GM19023 (cell line): ENCODE measurements at regions not wholly inside any gene's neighbourhood (a gene's known extent, or its start where the extent isn't known, plus 50 kb on each side); places are given as distances from the start of the nearest gene placed in this dataset.

Experiments
- ATAC-seq: cut with Tn5 transposase; IDR thresholded peaks from one replicate; pipeline ENCODE4 v1.9.1; 2021; ENCODE audit warnings: mild to moderate bottlenecking, moderate library complexity; ENCODE audit not compliant: unreplicated experiment

DNA sequence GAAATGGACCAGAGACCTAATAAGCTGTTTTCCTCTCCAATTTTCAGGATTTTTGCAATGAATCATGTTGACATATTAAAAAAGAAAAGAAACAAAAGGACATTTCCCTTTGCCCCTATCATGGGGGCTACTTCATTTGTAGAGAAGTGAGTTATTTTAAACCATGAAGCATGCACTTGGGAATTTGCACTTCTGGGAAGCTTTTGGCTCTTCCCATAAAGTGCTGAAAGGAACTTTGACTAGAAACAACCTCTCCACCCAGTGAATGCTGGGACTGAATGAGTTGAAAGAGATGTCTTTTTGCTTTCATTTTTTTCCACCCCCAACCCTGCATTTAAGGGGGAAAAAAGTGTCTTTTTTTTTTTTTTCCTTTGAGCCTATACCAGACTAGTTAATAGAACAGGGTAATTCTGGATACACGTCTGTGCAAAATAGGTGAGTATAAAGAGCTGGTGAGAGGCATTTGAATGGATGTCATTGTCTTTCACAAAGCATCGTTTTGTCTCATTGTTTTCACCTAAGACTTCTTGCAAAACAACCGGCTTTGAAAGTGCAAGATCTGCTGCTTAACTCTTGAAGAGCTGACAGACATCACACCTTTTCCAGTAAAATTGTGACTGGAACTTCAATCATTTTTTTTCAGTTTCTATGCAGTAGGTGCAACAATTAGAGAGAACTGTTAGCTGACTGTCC lies 138.7 kb upstream of the BACH2 start:
- ATAC-seq: no peak

DNA sequence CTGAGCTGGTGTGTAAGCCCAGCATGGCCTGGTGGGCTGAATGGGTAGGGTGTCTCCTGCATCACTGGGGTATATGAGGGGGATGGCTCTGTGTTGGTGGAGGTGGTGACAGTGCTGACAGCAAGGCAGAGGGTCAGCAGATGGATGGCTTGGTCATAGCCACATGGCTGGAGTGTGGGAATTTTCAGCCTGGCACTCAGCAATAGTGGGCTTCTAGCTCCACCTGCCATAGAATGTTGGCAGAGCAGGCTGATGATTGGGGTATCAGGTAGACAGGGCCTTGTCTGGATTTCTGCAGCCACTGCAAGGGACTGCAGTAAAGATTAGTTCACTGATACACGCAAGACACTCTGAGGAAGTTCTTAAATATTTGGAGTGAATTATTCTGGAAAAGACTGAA lies 137.5 kb upstream of the BACH2 start:
- ATAC-seq: no peak

DNA sequence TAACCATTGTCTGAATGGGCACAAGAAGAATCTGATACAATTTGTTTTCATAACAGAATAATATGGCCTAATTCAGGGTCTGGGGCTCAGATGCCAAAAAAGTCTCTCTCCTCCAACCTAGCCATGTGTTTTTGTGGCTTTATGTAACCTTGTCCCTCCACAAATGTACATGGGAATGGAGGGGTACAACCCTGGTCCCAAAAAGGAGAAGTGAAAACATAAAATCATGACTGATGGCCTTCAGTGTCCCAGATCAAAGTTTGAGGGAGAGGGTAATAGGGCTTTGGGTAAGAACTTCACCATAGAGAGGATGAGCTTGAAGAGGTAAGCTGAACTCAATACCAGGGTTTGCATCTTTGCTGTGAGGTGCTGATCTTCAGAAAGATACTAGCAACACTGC lies 136.3 kb upstream of the BACH2 start:
- no peak for ATAC-seq

DNA sequence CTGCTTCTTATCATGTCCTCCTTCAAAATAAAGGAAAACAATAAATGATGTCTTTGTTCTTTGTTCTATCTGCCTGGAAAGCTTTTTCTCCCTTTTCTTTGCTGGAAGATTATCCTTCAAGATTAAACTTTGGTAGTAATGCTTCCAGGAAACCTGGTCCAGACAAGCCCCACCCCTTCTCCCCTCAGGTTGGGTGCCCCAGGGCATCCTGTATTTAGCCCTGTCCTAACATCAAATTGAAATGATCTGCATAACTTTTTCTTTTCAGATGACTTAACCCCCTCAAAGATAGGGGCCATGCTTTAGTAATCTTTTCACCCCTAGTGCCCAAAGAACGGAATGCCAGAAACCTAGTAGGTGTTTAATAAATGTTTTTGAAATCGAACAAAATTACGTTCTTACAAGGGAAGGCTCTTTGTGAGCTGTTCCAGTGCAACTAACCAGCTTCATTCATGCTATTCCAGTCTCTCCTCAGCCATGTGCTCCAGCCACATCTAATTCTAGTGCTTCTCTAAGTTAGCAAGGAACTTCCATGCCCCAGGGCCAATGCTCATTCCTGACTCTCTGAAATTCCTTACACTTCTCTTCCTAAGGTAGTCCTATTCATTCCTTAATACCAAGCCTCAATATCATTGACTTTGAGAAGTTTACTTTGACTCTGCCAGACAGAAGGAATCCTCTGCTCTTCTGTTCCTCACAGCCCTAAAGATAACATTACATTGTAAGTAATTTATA lies 135.6 kb upstream of the BACH2 start:
- ATAC-seq: no peak

DNA sequence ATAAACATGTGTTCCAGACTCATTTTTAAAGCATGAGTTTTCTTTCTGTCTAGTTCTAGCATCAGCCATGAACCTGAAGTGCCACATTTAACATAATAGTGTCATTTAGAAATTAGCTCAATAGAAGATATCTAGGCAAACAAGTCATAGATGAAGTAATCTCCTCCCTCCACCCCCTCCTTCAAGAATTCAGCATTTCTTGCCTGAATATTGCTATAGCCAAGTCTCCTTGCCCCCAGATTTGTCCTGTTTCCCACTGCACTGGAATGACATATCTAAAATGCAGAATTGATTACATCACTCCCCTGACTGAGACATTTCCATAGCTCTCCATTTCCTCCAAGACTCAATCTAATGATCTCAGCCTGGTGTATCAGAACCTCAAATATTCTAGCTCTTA lies 134.9 kb upstream of the BACH2 start:
- ATAC-seq: no peak

DNA sequence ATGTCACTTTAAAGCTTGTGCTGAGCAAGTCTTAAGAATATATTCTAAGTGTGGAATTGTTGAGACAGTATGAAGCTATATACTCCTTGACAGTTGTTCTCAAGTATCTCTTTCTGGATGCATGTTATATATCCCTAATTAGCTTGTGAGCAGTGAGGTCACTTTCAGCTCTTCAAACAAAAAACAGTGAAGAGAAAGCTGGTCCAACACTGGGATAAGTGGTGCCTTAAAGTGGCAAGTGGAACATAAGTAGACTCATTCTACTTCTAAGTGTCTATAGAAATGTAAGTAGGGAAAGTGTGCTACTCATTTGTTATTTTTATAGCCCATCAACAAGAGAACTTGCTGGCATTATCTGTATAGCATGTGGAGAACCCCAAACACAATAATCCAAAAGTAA lies 133.1 kb upstream of the BACH2 start:
- ATAC-seq: no peak

DNA sequence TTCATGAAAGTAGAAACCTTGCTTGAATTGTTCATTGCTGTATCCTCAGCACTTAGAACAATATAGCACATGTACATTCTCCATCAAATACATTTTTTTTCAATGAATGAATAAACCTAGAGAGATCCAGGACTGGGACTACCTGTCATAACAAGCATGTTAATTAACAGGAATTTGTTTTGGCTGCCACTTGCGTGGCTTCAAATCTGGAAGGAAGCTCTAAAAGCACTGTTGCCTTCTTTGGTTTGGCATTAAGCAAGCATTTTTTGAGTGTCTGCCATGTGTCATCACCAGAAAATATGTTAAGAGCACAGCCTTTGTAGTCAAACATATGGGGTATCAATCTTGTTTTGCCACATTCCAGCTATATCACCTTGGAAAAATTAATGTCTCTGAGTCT lies 131.9 kb upstream of the BACH2 start:
- ATAC-seq: no peak

DNA sequence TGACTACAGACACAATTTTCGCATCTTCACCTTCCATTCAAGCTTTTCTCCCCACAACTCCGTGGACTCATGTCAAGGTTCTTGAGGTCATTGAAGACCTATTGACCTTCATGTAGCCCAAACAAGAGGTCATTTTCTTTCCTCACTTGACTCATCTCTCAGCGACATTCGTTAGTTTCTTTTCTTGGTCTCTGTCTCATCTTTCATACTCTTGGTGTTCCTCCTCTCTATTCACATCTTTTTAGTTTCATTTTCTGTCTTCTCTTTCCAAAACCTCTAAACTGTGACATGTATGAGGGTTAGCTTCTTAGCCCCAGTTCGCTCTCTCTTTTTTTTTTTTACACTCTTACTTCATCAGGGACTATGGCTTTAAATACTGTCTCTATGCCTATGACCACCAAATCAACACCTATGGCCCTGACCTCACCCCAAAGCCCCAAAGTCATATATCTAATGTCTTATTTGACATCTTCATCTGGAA lies 128.6 kb upstream of the BACH2 start:
- ATAC-seq: peak; percentile 94

DNA sequence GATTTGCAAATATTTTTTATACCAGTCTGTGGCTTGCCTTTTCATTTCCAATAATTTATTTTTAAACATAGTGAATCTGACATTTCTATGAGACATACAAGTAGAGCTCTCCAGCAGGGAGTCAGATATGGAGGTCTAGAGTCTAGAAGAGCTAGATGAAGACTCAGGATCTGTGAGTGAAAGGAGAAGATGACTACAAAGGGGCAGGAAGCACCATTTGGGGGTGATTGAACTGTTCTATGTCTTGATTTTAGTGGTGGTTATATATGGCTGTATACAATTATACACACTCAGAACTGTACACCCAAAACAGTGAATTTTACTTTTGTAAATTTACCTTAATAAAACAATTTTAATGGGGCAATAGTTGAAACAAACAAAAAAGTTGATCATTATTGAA lies 127.9 kb upstream of the BACH2 start:
- no peak for ATAC-seq

DNA sequence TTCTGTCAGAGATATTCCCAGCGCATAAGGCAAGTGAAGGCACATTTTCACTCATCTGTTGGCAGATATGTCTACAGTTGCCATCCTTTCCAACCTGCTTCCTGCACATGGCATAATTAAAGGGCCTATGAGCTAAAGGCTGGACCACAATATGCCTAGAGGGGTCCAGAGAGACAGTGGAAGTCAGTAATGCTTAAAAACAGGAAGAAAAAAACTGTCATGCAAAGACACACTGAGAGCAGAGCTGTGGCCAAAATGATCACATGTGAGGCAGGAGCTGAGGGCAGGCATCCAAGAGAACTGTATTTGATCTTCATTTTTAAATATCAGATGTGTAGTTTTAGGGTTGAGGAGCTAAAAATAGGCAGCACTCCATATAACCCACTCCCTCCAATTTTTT lies 125.0 kb upstream of the BACH2 start:
- ATAC-seq: no peak

DNA sequence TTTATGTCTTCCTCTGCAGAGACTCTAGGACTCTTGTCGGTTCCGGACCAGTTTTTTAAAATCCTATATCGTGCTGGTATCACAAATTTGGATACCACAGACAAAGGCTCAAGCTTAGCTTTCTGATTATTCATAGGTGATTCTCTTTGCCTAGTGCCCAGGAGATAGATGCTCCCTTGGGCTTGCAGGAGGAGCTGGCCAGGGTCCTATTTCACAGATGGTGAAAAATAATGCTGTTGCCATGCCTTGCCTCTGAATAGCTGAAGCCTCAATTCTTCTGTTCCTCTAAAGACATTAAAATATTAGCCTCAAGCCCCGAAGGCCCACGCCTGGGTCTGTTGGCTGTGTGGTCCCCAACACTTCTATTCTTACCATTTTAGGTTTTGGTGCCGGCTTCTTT lies 123.9 kb upstream of the BACH2 start:
- ATAC-seq: no peak

DNA sequence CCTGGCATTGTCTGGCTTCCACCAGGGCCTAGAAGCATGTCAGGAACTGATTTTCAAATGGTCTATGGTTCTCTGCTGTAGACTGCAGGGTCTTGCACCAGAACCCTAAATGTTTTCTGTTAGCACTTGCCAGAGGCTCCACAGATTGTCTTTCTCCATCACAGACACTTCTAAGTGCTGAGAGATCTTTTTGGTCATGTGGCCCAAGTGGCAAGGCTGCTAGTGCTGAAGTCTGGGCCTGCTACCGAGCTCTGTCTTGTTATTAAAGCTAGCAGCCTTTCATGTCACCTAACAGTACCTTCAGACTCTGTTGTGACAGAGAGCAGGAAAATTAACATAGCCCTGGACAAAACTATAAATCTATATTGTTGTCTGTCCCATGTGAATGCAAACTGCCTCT lies 120.7 kb upstream of the BACH2 start:
- ATAC-seq: no peak

DNA sequence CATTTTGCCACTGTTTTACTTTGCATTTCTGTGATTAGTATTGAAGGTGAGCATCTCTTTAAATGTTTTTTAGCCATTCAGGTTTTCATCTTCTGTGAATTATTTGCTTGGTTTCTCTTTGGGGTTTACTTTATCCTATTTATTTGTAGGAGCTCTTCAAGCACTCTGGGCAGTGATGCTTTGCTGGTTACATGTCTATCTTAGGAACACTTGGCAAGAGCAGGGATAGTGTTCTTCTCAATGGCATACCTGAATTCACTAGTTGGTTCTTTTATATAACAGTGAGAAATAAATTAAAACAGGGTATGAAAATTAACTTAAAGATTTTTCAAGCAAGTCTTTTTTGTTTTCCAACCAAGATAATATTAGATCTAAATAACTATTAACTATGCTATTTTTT lies 119.7 kb upstream of the BACH2 start:
- ATAC-seq: no peak

DNA sequence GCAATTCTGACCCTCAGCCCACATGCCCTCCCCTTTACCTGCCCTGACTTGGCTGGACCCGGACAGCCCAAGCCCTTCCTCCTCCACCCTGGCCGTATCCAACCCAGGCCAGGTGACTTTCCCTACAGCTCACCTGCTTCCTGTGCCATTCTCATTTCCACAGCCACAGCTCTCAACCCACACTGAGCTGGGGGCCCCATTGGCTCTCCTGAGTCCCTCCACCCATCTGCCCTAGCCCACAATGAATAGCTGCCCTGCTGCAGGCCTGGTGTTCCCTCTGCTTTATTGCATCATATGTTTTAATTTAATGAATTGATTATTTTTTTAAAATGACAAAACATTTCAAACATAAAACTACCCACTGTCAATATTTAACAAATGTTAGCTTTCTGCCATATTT lies 118.5 kb upstream of the BACH2 start:
- ATAC-seq: no peak

DNA sequence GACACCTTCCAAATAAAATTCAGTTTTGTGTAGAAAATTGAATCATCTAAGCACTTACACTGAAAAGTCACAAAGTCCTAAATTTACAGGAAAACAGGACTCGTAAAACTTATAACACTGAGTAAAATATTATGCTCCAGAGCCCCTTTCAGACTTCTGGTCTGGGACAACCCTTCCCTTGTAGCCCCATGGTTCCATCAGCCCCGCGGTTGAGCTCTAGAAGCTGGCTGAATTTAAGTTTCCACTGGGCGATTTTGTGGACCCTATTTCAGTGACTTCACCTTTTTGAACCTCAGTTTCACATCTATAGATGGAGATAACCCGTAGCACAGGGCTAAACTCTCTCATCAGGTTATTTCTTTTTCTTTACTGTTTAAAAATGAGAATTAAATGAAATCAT lies 117.7 kb upstream of the BACH2 start:
- ATAC-seq: no peak

DNA sequence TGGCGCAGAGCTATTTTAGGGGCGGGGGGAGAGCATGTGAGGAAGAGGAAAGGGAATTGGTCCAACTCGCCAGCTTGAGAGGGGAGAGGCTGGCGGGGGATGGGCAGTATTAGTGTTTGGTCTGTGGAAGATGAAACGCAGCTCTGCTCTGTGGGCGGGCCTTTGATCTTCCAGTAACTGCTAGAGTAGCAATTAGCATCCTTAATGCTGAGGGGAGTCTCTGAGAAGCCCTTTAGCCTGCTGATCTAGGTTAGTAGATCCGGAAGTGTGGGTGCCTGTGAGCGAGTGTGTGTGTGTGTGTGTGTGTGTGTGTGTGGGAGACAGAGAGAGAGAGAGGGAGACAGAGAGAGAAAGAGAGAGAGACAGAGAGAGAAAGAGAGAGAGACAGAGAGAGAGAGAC lies 117.2 kb upstream of the BACH2 start:
- no peak for ATAC-seq

DNA sequence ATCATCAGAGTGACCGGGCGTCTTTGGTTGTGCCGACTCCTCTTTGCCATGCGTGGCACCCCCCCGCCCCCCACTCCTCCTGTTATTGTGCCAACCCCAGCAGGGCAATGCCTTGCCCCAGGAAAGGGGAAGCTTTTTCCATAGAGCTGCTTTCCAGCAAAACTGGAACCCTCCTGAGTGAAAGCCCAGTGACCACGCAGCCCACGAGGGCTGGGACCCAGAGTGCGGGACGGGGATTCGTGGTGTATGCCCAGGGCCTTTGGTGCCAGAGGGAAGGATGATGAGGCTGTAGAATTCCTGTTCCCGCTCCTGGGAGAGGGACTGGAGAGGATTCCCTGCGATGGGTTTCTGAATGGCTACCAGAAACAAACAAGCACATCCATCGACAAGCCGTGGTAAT lies 116.8 kb upstream of the BACH2 start:
- ATAC-seq: no peak

DNA sequence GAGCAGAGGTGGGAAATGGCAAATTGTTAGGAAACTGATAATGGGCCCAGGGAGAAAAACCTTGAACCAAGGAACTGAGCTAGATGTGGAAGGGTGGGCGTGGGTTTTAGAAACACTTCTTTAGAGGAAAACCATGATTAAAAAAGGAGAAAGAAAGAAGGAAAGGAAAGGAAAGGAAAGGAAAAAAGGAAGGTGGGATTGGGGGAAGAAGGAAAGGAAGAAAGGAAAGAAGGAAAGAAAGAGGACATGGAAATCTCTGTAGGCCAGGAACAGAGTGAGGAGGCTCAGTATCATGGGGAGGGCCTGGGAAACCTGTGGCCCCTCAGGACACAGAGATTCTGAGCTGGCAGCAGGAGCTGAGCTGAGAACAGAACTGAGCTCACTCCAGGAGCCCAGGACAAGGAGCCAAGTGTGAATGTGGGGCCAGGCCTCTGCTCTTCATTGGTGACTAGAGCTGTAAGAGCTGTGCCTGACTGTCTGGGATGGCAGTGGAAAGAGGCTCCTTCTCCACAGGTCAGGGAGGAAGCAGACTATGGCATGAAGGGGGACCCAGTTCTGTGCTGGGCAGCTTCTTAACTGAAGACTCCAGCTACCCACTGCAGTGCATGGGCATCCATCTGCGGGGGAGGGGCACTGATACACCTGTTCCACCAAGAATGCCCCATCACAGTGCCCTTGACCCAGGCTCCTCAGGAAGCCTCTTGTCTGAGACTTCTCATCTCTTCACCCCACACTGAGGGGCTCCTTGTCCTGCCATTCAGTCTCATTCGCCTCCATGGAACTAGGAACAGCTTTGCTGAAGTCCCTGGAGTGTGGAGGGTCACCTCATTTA lies 116.1 kb upstream of the BACH2 start:
- ATAC-seq: no peak

DNA sequence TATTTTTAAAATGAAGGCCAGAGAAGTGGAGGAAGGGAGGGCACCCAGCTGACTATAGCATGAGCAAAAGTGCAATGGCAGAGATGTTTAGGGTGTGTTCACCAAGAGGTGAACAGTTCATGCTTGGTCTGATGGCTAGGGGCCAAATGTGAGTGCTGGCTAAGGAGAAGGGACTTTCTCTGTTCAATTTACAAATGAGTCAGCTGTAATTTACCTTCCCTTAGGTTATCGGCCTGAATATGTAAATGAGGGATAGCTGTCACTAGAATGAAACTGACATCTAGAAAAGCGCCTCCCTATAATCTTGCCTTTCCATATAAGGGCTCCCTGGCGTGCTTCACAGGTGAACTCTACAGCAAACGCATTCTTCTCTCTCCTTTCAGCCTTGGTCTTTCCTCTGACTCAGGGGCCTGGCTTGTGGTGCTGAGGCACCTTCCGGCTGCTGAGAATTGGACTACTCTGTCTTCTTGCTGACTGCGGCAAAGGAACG lies 114.7 kb upstream of the BACH2 start:
- ATAC-seq: peak; percentile 92

DNA sequence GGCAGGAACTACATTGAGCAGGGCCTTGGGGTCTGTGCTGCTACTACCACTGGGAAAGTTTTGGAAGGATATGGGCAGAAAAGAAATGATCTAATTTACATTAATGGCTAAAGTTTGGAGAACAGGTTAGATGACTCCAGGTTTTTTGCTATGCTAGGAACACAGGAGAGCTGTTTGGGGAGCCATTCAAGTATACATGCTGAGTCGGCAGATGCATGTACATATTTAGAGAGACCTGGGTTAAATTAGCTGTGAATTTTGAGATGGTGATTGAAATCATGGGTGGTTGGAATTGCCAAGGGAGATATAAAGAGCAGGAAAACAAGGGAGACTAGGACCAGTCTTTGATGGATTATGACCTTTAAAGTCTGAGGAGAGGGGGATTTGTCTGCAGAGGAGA lies 113.1 kb upstream of the BACH2 start:
- no peak for ATAC-seq

DNA sequence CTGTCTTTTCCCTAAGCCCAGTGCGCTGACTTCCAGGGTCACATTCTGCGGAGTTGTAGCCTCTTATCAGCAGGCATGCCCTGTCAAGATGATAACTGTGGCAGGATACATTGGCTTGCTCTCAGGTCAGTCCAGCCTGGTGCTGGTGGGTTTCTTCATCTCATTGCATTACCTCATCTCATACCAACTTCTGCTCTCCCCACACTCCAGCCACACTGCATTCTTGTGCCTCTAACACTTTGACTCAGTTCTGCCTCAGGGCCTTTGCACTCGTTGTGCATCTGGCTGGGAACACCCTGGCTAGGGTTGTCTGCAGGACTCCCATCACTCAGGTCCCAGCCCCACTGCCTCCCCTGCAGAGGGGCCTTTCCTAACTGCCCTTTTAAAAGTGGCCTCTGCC lies 110.3 kb upstream of the BACH2 start:
- ATAC-seq: no peak
